Kidney epithelial cell (primary cell): ENCODE measurements at regions not wholly inside any gene's neighbourhood (a gene's known extent, or its start where the extent isn't known, plus 50 kb on each side); places are given as distances from the start of the nearest gene placed in this dataset.
"Not testable (repeated sequence)": the region's sequence is repeated elsewhere in the genome, so short reads cannot be mapped to it uniquely, and the experiment has no call there.

Experiments
- DNase-seq: peaks from one replicate; pipeline ENCODE4 v3.0.0-alpha.2; 2010; ENCODE audit warnings: low read depth
- H3K27me3 ChIP-seq: 2 replicates; pipeline ENCODE4 v1.6.0; 2011; ENCODE audit warnings: low read length; ENCODE audit not compliant: control insufficient read depth, insufficient read depth
- H3K36me3 ChIP-seq: 2 replicates; pipeline ENCODE4 v1.5.1; 2011; ENCODE audit warnings: low read length; ENCODE audit not compliant: control insufficient read depth, insufficient read depth
- H3K4me3 ChIP-seq: 2 replicates; pipeline ENCODE4 v1.5.1; 2011; ENCODE audit warnings: low read depth, mild to moderate bottlenecking, control low read depth, low read length
- CTCF ChIP-seq: IDR thresholded peaks from 2 replicates; pipeline ENCODE4 v1.5.1; 2011; ENCODE audit warnings: mild to moderate bottlenecking, moderate library complexity, low read length, control low read depth, inconsistent platforms; ENCODE audit not compliant: insufficient read depth, poor library complexity, severe bottlenecking

DNA sequence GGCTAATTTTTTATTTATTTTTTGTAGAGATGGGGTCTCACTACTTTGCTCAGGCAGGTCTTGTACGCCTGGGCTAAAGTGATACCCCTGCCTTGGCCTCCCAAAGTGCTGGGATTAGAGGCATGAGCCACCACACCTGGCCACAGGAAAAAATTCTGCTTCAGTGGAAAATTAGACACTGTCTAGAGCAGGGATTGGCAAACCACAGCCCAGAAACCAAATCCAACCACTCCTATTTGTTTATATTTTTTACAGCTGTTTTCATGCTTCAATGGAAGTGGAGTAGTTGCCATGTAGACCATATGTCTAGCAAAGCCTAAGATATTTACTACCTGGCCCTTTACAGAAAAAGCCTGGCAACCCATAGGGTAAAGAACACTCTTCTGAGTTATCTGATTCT lies 123.7 kb upstream of the MRI1 start:
- Histone ChIP-seq H3K4me3 (no peak overlapping the region), H3K27me3 (no peaks in the 10 kb centered on the region), H3K36me3 (no peaks in the 10 kb centered on the region)
- TF ChIP-seq CTCF, result no peak
- DNase-seq, result no peak

DNA sequence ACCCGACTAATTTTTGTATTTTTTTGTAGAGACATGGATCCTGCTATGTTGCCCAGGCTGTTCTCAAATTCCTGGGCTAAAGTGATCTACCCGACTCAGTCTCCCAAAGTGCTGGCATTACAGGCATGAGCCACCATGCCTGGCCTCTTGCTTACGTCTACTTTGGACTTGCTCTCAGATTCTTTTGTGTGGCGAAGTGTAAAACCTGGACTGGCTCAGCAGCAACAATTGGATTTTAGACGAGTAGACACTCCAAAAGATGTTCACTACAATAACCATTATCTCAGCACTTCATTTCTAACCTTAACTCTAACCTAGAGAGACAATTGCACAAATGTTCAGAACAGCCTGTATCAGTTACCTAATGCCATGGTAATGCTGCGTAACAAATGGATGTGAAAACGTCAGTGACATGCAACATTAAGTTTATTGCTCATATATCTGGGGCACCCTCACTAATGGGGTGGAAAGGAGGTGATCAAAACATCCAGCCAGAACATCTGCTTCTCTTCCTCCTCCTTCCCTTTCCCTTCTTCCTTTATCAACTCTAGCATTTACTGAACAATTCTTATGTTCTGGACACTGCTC lies 124.9 kb upstream of the MRI1 start:
- Histone ChIP-seq H3K4me3 (no peak overlapping the region), H3K27me3 (no peaks in the 10 kb centered on the region), H3K36me3 (no peaks in the 10 kb centered on the region)
- no peak for TF ChIP-seq CTCF
- no peak for DNase-seq

- no peaks in the 10 kb centered on the region for H3K36me3 ChIP-seq
- TF ChIP-seq CTCF, result no peak
- no peaks in the 10 kb centered on the region for H3K27me3 ChIP-seq
- no peak for DNase-seq
- H3K4me3 ChIP-seq, result no peak overlapping the region
Measured at GRCh38 chr19:13637664-13638063, 126.7 kb upstream of the MRI1 start.

DNA sequence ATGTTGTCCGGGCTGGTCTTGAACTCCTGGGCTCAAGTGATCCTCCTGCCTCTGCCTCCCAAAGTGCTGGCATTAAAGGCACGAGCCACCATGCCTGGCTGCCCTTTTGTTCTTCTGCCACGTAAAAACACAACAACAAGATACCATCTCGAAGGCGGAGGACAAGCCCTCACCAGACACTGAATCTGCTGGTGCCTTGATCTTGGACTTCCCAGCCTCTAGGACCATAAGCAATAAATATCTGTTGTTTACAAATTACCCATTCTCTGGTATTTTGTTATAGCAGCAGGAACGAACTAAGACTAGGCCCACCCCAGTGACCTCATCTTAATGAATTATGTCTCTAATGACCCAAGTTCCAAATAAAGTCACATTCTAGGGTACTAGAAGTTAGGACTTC lies 128.4 kb upstream of the CACNA1A start:
- H3K36me3 ChIP-seq, result no peaks in the 10 kb centered on the region
- no peak overlapping the region for H3K4me3 ChIP-seq
- DNase-seq, result no peak
- no peaks in the 10 kb centered on the region for H3K27me3 ChIP-seq
- no peak for TF ChIP-seq CTCF

GRCh38 chr19:13633522-13633922 lies 127.2 kb upstream of the CACNA1A start:
- no peak overlapping the region for H3K4me3 ChIP-seq
- no peak for DNase-seq
- no peaks in the 10 kb centered on the region for H3K36me3 ChIP-seq
- TF ChIP-seq CTCF, result no peak
- H3K27me3 ChIP-seq, result no peaks in the 10 kb centered on the region

GRCh38 chr19:13633109-13633508 lies 126.8 kb upstream of the CACNA1A start:
- H3K36me3 ChIP-seq, result no peaks in the 10 kb centered on the region
- H3K4me3 ChIP-seq, result no peak overlapping the region
- H3K27me3 ChIP-seq, result no peaks in the 10 kb centered on the region
- no peak for DNase-seq
- TF ChIP-seq CTCF, result no peak

GRCh38 chr19:13632164-13632563 lies 125.9 kb upstream of the CACNA1A start:
- not testable (repeated sequence) for H3K27me3 ChIP-seq, DNase-seq, H3K36me3 ChIP-seq, H3K4me3 ChIP-seq
